Gastrocnemius medialis (tissue), 4 donors: ENCODE measurements at regions not wholly inside any gene's neighbourhood (a gene's known extent, or its start where the extent isn't known, plus 50 kb on each side); places are given as distances from the start of the nearest gene placed in this dataset.

Experiments used
- CTCF ChIP-seq, 5 experiments: fragments of 450-650 bp in 3 of 5; fragments of 200-600 bp in 2 of 5; sonication (generic) in 2 of 5; IDR thresholded peaks in 4 of 5; conservative IDR thresholded peaks in 1 of 5; 1 replicate in 4 of 5; 2 replicates in 1 of 5; pipeline ENCODE4 v1.5.1; 2016 to 2019; ENCODE audit warnings: antibody characterized with exemption in 5 of 5, mild to moderate bottlenecking in 3 of 5, moderate library complexity in 3 of 5
- POLR2A ChIP-seq, 2 donors: fragments of 450-650 bp; IDR thresholded peaks; one replicate each; pipeline ENCODE4 v1.6.1; 2017; ENCODE audit warnings: antibody characterized with exemption in 2 of 2, mild to moderate bottlenecking in 2 of 2, moderate library complexity in 2 of 2

GRCh38 chr7:111622084-111622483 lies 59.8 kb upstream of the IMMP2L start:
- TF ChIP-seq CTCF (IDR thresholded peaks at IDR 0.05 in 4 of 5, conservative IDR thresholded peaks at IDR 0.05 in 1 of 5): no peak
- TF ChIP-seq POLR2A (IDR thresholded peaks at IDR 0.05): no peak
